ENCODE measurements at regions not wholly inside any gene's neighbourhood (a gene's known extent, or its start where the extent isn't known, plus 50 kb on each side); places are given as distances from the start of the nearest gene placed in this dataset.

DNA sequence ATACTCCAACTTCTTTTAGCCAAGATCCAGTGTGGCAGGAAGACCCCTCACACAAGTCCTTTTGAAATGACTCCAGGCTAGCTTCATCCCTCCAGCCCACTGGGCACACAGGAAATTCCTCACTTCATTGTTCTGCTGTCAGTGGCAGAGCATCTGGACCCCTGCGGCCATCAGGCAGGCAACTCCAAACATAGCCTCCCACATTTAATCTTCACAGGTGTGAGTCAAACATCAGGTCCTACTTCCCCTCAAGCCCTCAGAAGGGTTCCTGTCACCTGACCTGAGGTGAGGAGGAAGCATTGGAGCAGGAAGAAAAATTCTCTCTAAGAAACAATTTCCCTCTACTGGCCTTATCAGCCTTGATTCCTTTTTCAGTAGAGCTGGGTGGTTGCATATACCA, 51.1 kb upstream of the C1GALT1 start:
- no peak overlapping the region for H3K27ac ChIP-seq (ENCODE audit: poor library complexity, severe bottlenecking)
- H3K4me3 ChIP-seq (ENCODE audit: severe bottlenecking): no peak overlapping the region
- H3K9me3 ChIP-seq (ENCODE audit: severe bottlenecking): no peaks in the 10 kb centered on the region
- no peaks in the 10 kb centered on the region for H3K4me1 ChIP-seq (ENCODE audit: insufficient read depth, poor library complexity, severe bottlenecking)
- TF ChIP-seq, protein P1, sequence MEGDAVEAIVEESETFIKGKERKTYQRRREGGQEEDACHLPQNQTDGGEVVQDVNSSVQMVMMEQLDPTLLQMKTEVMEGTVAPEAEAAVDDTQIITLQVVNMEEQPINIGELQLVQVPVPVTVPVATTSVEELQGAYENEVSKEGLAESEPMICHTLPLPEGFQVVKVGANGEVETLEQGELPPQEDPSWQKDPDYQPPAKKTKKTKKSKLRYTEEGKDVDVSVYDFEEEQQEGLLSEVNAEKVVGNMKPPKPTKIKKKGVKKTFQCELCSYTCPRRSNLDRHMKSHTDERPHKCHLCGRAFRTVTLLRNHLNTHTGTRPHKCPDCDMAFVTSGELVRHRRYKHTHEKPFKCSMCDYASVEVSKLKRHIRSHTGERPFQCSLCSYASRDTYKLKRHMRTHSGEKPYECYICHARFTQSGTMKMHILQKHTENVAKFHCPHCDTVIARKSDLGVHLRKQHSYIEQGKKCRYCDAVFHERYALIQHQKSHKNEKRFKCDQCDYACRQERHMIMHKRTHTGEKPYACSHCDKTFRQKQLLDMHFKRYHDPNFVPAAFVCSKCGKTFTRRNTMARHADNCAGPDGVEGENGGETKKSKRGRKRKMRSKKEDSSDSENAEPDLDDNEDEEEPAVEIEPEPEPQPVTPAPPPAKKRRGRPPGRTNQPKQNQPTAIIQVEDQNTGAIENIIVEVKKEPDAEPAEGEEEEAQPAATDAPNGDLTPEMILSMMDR (IDR thresholded peaks at IDR 0.05; ENCODE audit: poor library complexity, severe bottlenecking): no peak
- DNase-seq (ENCODE audit: low spot score) (no peak), ATAC-seq (ENCODE audit: low read depth) (no peak)
- no peaks in the 10 kb centered on the region for H3K27me3 ChIP-seq (ENCODE audit: insufficient read depth, poor library complexity, severe bottlenecking)
- no peaks in the 10 kb centered on the region for H3K36me3 ChIP-seq (ENCODE audit: low read depth)
